Skeletal muscle tissue (tissue), 3 donors: ENCODE measurements at regions not wholly inside any gene's neighbourhood (a gene's known extent, or its start where the extent isn't known, plus 50 kb on each side); places are given as distances from the start of the nearest gene placed in this dataset.

ENCODE experiments used
- H3K27ac ChIP-seq: one replicate; pipeline ENCODE4 v1.7.0; 2013; ENCODE audit warnings: mild to moderate bottlenecking, low read depth, low read length, inconsistent platforms
- H3K27me3 ChIP-seq, 3 donors: one replicate each; pipeline ENCODE4 v1.7.0; 2013; ENCODE audit warnings: low read length in 3 of 3; ENCODE audit not compliant: control insufficient read depth in 3 of 3, insufficient read depth in 3 of 3
- H3K36me3 ChIP-seq, 3 donors: one replicate each; pipeline ENCODE4 v1.7.0; 2013; ENCODE audit warnings: low read length in 3 of 3; ENCODE audit not compliant: control insufficient read depth in 3 of 3, insufficient read depth in 3 of 3
- H3K4me1 ChIP-seq, 3 donors: one replicate each; pipeline ENCODE4 v1.7.0; 2013; ENCODE audit warnings: low read length in 3 of 3, mild to moderate bottlenecking in 3 of 3; ENCODE audit not compliant: control insufficient read depth in 3 of 3, insufficient read depth in 3 of 3
- H3K4me3 ChIP-seq, 3 donors: one replicate each; pipeline ENCODE4 v1.7.0; 2013; ENCODE audit warnings: low read length in 3 of 3
- H3K9ac ChIP-seq, 3 donors: one replicate each; pipeline ENCODE4 v1.7.0; 2013; ENCODE audit warnings: low read length in 3 of 3, mild to moderate bottlenecking in 3 of 3, moderate library complexity in 2 of 3, low read depth in 1 of 3
- H3K9me3 ChIP-seq, 3 donors: one replicate each; pipeline ENCODE4 v1.7.0; 2013; ENCODE audit warnings: low read length in 3 of 3; ENCODE audit not compliant: control insufficient read depth in 3 of 3
- donor health status: Osteomylitis.

- H3K9me3 ChIP-seq = no peaks in the 10 kb centered on the region
- H3K36me3 ChIP-seq = no peaks in the 10 kb centered on the region
- no peak overlapping the region for H3K4me3 ChIP-seq
- H3K27me3 ChIP-seq = no peaks in the 10 kb centered on the region
- no peak overlapping the region for H3K27ac ChIP-seq
- no peak overlapping the region for H3K9ac ChIP-seq
- peaks cover 0 to 3% (median 0%) of the 10 kb centered on the region in 3 donors for H3K4me1 ChIP-seq
Observed at GRCh38 chr21:31410499-31411131, 66.6 kb upstream of the TIAM1 start.

- Histone ChIP-seq H3K27me3 (no peaks in the 10 kb centered on the region), H3K4me3 (no peak overlapping the region), H3K4me1 (peaks cover 0 to 3% (median 0%) of the 10 kb centered on the region in 3 donors), H3K9ac (no peak overlapping the region), H3K9me3 (no peaks in the 10 kb centered on the region), H3K27ac (no peak overlapping the region), H3K36me3 (no peaks in the 10 kb centered on the region)
Observed at GRCh38 chr21:31409831-31410487, 65.9 kb upstream of the TIAM1 start.

- Histone ChIP-seq H3K4me1 (peaks cover 0 to 3% (median 0%) of the 10 kb centered on the region in 3 donors), H3K36me3 (no peaks in the 10 kb centered on the region), H3K27me3 (no peaks in the 10 kb centered on the region), H3K9ac (no peak overlapping the region), H3K9me3 (no peaks in the 10 kb centered on the region), H3K27ac (no peak overlapping the region), H3K4me3 (no peak overlapping the region)
Observed at GRCh38 chr21:31408301-31409088, 64.4 kb upstream of the TIAM1 start.

- Histone ChIP-seq H3K27me3 (no peaks in the 10 kb centered on the region), H3K36me3 (no peaks in the 10 kb centered on the region), H3K27ac (no peak overlapping the region), H3K9me3 (no peaks in the 10 kb centered on the region), H3K4me1 (peaks cover 0 to 3% (median 0%) of the 10 kb centered on the region in 3 donors), H3K9ac (no peak overlapping the region), H3K4me3 (no peak overlapping the region)
Observed at GRCh38 chr21:31406510-31406909, 62.4 kb upstream of the TIAM1 start.

GRCh38 chr21:31405604-31406003 lies 61.5 kb upstream of the TIAM1 start:
- Histone ChIP-seq H3K27ac (no peak overlapping the region), H3K27me3 (no peaks in the 10 kb centered on the region), H3K9me3 (no peaks in the 10 kb centered on the region), H3K9ac (no peak overlapping the region), H3K36me3 (no peaks in the 10 kb centered on the region), H3K4me3 (no peak overlapping the region), H3K4me1 (peaks cover 0 to 3% (median 0%) of the 10 kb centered on the region in 3 donors)

DNA sequence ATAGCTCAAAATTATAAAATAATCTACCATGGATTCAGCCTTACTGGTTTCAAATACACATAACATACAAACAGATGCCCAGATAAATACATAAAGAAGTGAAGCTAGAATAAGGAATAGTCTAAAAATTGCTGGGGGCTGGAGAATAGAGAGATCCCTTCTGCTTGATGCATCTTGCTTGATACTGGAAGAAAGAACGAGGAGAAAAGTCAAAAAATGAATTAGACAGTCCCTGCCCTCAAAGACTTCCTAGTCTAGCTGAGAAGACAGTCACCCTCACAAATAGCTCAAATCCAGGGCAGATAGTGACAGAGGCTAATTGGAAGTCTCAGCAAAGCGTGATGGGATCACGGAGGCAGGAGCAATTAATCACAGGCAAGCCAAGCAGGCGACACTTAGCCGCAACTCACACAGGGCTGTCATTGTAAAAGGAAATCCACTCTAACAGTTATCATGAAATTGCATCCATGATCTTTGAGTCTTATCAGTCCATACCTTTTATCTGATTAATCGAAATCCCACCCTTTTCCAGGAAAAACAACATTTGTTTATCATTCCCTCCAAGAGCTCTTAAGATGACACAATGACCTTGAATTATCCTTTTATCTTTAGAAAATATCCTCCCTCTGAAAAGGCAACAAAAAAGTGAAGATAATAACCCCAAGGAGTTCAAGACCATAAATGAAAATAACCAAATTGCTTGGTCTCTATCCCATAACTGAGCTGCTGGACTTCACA lies 59.7 kb upstream of the TIAM1 start:
- no peak overlapping the region for H3K4me3 ChIP-seq
- H3K27ac ChIP-seq = no peak overlapping the region
- H3K36me3 ChIP-seq = no peaks in the 10 kb centered on the region
- no peak overlapping the region for H3K9ac ChIP-seq
- H3K4me1 ChIP-seq = no peaks in the 10 kb centered on the region
- no peaks in the 10 kb centered on the region for H3K9me3 ChIP-seq
- H3K27me3 ChIP-seq = no peaks in the 10 kb centered on the region

- H3K27ac ChIP-seq = no peak overlapping the region
- H3K27me3 ChIP-seq = peaks cover 0 to 3% (median 0%) of the 10 kb centered on the region in 3 donors
- no peaks in the 10 kb centered on the region for H3K36me3 ChIP-seq
- no peak overlapping the region for H3K9ac ChIP-seq
- no peak overlapping the region for H3K4me3 ChIP-seq
- H3K4me1 ChIP-seq = no peaks in the 10 kb centered on the region
- no peaks in the 10 kb centered on the region for H3K9me3 ChIP-seq
Observed at GRCh38 chr21:31399591-31399990, 55.5 kb upstream of the TIAM1 start.

- H3K4me3 ChIP-seq = no peak overlapping the region
- no peaks in the 10 kb centered on the region for H3K36me3 ChIP-seq
- H3K9ac ChIP-seq = no peak overlapping the region
- no peak overlapping the region for H3K27ac ChIP-seq
- no peaks in the 10 kb centered on the region for H3K9me3 ChIP-seq
- H3K4me1 ChIP-seq = no peaks in the 10 kb centered on the region
- peaks cover 0 to 3% (median 0%) of the 10 kb centered on the region in 3 donors for H3K27me3 ChIP-seq
Observed at GRCh38 chr21:31398574-31398973, 54.5 kb upstream of the TIAM1 start.

- H3K27me3 ChIP-seq = peaks cover 0 to 3% (median 0%) of the 10 kb centered on the region in 3 donors
- H3K36me3 ChIP-seq = no peaks in the 10 kb centered on the region
- H3K4me3 ChIP-seq = no peak overlapping the region
- H3K9ac ChIP-seq = no peak overlapping the region
- H3K4me1 ChIP-seq = no peaks in the 10 kb centered on the region
- no peak overlapping the region for H3K27ac ChIP-seq
- no peaks in the 10 kb centered on the region for H3K9me3 ChIP-seq
Observed at GRCh38 chr21:31397939-31398338, 53.9 kb upstream of the TIAM1 start.
